Natural killer cell (primary cell): ENCODE measurements at regions not wholly inside any gene's neighbourhood (a gene's known extent, or its start where the extent isn't known, plus 50 kb on each side); places are given as distances from the start of the nearest gene placed in this dataset.

Experiments used
- ATAC-seq, 3 donors: fragments of 150-1000 bp in 2 of 3; fragments of 200-7000 bp in 1 of 3; cut with Tn5 transposase; 1 replicate in 1 of 3; 2 replicates in 2 of 3; pipeline ENCODE4 v1.10.0; 2021; ENCODE audit warnings: mild to moderate bottlenecking in 2 of 3, moderate library complexity in 2 of 3
- DNase-seq, 2 donors: peaks; one replicate each; pipeline versions ENCODE4 v3.0.0 to v3.0.0-alpha.2; 2013 to 2021; ENCODE audit warnings: mixed read lengths in 1 of 2
- H3K27ac ChIP-seq: one replicate; pipeline ENCODE4 v1.5.1; 2013; ENCODE audit warnings: mild to moderate bottlenecking, low read length
- H3K27me3 ChIP-seq: one replicate; pipeline ENCODE4 v1.6.1; 2013; ENCODE audit warnings: low read length; ENCODE audit not compliant: control insufficient read depth, insufficient read depth
- H3K36me3 ChIP-seq: one replicate; pipeline ENCODE4 v1.6.1; 2013; ENCODE audit warnings: low read length; ENCODE audit not compliant: control insufficient read depth, insufficient read depth
- H3K4me1 ChIP-seq: one replicate; pipeline ENCODE4 v1.6.1; 2013; ENCODE audit warnings: low read length; ENCODE audit not compliant: control insufficient read depth, insufficient read depth
- H3K4me3 ChIP-seq: one replicate; pipeline ENCODE4 v1.5.1; 2013; ENCODE audit warnings: low read length
- H3K9me3 ChIP-seq: one replicate; pipeline ENCODE4 v1.6.1; 2013; ENCODE audit warnings: low read length; ENCODE audit not compliant: control insufficient read depth, insufficient read depth
- H3K27ac Mint-ChIP-seq, 2 donors: one replicate each; pipeline ENCODE4 v1.8.0; 2022; ENCODE audit warnings: mild to moderate bottlenecking in 2 of 2, mixed read lengths in 2 of 2, moderate library complexity in 1 of 2
- H3K27me3 Mint-ChIP-seq, 2 donors: one replicate each; pipeline ENCODE4 v1.8.0; 2022; ENCODE audit warnings: low read depth in 2 of 2, mixed read lengths in 2 of 2
- H3K36me3 Mint-ChIP-seq: one replicate; pipeline ENCODE4 v1.8.0; 2022; ENCODE audit warnings: mixed read lengths
- H3K4me1 Mint-ChIP-seq, 2 donors: one replicate each; pipeline ENCODE4 v1.8.0; 2022; ENCODE audit warnings: mixed read lengths in 2 of 2
- H3K4me3 Mint-ChIP-seq: one replicate; pipeline ENCODE4 v1.8.0; 2022; ENCODE audit warnings: mild to moderate bottlenecking, moderate library complexity, mixed read lengths
- H3K9me3 Mint-ChIP-seq, 2 donors: one replicate each; pipeline ENCODE4 v1.8.0; 2022; ENCODE audit warnings: mixed read lengths in 2 of 2
- WGBS: methylation state at CpG from one replicate; pipeline ENCODE4 v1.1.7; 2013; ENCODE audit warnings: missing lambda C conversion rate; ENCODE audit not compliant: insufficient coverage; 5-methylcytosine and 5-hydroxymethylcytosine counted together
- intact Hi-C: fragments of 100-400 bp; cut with micrococcal nuclease; formaldehyde crosslinking; loops from one replicate; pipeline ENCODE4 v1.14.2; 2022
- TF ChIP-seq, protein P1 (sequence below): fragments of 200-600 bp; IDR thresholded peaks from one replicate; pipeline ENCODE4 v1.8.0; 2022; ENCODE audit warnings: antibody characterized with exemption

DNA sequence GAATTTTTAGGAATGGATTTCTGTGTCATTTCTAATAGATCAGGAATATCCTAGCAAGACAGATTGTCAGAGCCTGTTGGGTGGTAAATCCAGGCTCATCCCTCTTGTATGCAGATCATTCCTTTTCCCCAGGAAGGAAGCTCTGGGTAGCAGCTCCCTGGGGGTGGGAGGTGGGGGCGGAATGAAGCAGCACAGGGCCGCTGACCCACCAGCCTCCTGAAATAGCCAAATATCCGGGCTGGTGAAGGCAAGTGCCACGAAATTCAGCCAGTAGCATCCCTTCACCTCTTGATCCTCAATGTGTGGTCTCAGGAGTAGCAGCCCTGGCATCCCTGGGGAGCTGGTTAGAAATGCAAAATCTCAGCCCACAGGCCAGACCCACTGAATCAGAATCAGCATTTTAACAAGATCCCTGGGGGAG lies 256.9 kb downstream of the LRFN2 start:
- DNase-seq (no peak), ATAC-seq (no peak)
- Histone ChIP-seq H3K4me3 (no peak overlapping the region), H3K27me3 (no peaks in the 10 kb centered on the region), H3K4me1 (no peaks in the 10 kb centered on the region), H3K9me3 (no peaks in the 10 kb centered on the region), H3K36me3 (no peaks in the 10 kb centered on the region), H3K27ac (no peak overlapping the region)
- no peak overlapping the region for H3K4me3 Mint-ChIP-seq
- H3K4me1 Mint-ChIP-seq: peaks cover 7 to 19% of the 10 kb centered on the region in 2 donors
- no peak overlapping the region for H3K27ac Mint-ChIP-seq
- no peaks in the 10 kb centered on the region for H3K36me3 Mint-ChIP-seq
- 31% methylated on average over 4 of the region's 4 CpGs for WGBS
- intact Hi-C loops: loop anchor here (5.0 kb wide), 1 partner anchor 147 kb away; no protein-coding TSS in a partner anchor
- H3K9me3 Mint-ChIP-seq: no peaks in the 10 kb centered on the region
- peaks cover 20 to 52% of the 10 kb centered on the region in 2 donors for H3K27me3 Mint-ChIP-seq
- TF ChIP-seq, protein P1, sequence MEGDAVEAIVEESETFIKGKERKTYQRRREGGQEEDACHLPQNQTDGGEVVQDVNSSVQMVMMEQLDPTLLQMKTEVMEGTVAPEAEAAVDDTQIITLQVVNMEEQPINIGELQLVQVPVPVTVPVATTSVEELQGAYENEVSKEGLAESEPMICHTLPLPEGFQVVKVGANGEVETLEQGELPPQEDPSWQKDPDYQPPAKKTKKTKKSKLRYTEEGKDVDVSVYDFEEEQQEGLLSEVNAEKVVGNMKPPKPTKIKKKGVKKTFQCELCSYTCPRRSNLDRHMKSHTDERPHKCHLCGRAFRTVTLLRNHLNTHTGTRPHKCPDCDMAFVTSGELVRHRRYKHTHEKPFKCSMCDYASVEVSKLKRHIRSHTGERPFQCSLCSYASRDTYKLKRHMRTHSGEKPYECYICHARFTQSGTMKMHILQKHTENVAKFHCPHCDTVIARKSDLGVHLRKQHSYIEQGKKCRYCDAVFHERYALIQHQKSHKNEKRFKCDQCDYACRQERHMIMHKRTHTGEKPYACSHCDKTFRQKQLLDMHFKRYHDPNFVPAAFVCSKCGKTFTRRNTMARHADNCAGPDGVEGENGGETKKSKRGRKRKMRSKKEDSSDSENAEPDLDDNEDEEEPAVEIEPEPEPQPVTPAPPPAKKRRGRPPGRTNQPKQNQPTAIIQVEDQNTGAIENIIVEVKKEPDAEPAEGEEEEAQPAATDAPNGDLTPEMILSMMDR: no peak

DNA sequence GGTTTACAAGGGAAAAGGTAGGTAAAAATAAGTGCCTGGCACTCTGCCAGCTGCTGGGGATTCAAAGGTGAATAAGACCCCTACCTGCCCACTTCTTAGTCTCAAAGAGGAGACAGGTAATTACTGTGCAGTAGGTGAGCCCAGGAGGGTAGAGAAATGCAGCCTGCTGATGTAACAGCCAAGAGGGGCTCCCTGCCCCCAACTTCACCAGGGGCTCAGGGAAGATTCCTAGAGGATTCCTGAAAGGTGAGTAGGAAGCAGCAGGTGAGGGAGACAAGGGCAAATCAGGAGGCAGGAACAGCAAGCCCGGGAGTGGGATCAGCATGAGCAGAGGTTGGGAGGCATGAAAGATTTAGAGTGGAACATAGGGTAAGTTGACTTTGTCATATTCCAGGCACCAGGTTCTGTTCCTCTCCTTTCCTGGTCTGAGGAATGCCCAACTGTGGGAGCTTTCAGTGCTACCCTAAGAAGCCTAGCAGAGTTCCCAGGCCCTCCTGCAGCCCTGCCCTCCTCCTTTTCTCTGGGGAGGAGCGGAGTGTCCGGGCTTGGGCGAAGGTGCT lies 258.1 kb downstream of the LRFN2 start:
- Histone ChIP-seq H3K4me3 (no peak overlapping the region), H3K36me3 (no peaks in the 10 kb centered on the region), H3K4me1 (no peaks in the 10 kb centered on the region), H3K9me3 (no peaks in the 10 kb centered on the region), H3K27ac (no peak overlapping the region), H3K27me3 (no peaks in the 10 kb centered on the region)
- H3K4me3 Mint-ChIP-seq: no peak overlapping the region
- no peaks in the 10 kb centered on the region for H3K9me3 Mint-ChIP-seq
- peaks cover 7 to 19% of the 10 kb centered on the region in 2 donors for H3K4me1 Mint-ChIP-seq
- peaks cover 20 to 58% of the 10 kb centered on the region in 2 donors for H3K27me3 Mint-ChIP-seq
- H3K36me3 Mint-ChIP-seq: no peaks in the 10 kb centered on the region
- DNase-seq (no peak), ATAC-seq (no peak)
- WGBS: 71% methylated on average over 4 of the region's 4 CpGs
- H3K27ac Mint-ChIP-seq: peak overlapping the region in 1 of 2 donors; percentile 67
- intact Hi-C loops: loop anchor here (1.0 to 5.0 kb wide), 3 partner anchors 258 to 584 kb away; partner anchors contain the start of gene LRFN2
- TF ChIP-seq, protein P1: peak; percentile 18

DNA sequence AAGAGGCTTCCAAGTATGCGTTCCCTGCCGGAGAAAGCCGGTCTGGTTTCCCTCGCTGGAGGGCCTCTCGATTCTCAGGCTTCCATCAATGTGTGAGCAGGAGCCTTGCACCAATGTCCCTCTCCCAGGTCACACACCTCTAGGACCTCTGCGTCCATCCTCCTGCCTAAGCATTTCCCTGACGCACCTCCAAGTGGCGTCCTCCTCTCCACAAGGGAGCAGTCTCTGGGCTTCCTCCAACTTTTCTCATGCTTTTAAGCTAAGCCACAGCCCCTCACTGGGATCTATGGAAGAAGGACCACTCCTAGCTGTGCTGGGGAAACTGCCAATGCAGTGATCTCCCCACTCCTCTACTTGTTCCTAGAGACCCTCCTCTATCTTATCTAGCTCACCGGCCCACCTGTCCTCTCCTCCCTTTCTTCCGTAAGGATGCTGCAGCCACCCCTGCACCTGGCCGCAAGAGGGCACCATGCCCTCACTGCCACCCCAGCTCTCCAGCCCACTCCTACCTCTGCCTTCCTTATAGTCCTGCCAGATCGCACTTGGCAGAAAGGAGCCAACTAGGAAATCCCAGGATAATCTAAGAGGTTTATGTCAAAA lies 258.7 kb downstream of the LRFN2 start:
- no peaks in the 10 kb centered on the region for H3K9me3 Mint-ChIP-seq
- no peak overlapping the region for H3K27ac ChIP-seq
- no peaks in the 10 kb centered on the region for H3K27me3 ChIP-seq
- H3K9me3 ChIP-seq: no peaks in the 10 kb centered on the region
- H3K4me1 Mint-ChIP-seq: peaks cover 7 to 19% of the 10 kb centered on the region in 2 donors
- ATAC-seq (peak; percentile 52 to 75 (median 71)), DNase-seq (peak; percentile 44 to 66)
- H3K4me3 ChIP-seq: no peak overlapping the region
- TF ChIP-seq, protein P1: peak; percentile 72
- peak overlapping the region in 1 of 2 donors; percentile 67 for H3K27ac Mint-ChIP-seq
- WGBS: 43% methylated on average over 12 of the region's 12 CpGs
- peaks cover 16 to 52% of the 10 kb centered on the region in 2 donors for H3K27me3 Mint-ChIP-seq
- H3K4me1 ChIP-seq: no peaks in the 10 kb centered on the region
- intact Hi-C loops: loop anchor here (1.0 to 5.0 kb wide), 3 partner anchors 259 to 584 kb away; partner anchors contain the start of gene LRFN2
- no peaks in the 10 kb centered on the region for H3K36me3 ChIP-seq
- no peak overlapping the region for H3K4me3 Mint-ChIP-seq
- no peaks in the 10 kb centered on the region for H3K36me3 Mint-ChIP-seq
